K562 (cell line): ENCODE measurements at regions not wholly inside any gene's neighbourhood (a gene's known extent, or its start where the extent isn't known, plus 50 kb on each side); places are given as distances from the start of the nearest gene placed in this dataset.

Experiments
- ATAC-seq: fragments of 200-7000 bp; cut with Tn5 transposase; 3 replicates; pipeline ENCODE4 v1.9.1; 2020; ENCODE audit warnings: moderate library complexity
- BruUV-seq: library from RNA; stranded (reverse); fragments of 400-500 nt; replicated peaks from 2 replicates; lab custom pipeline; 2021; lab: Mats Ljungman, UMichigan
- CTCF ChIA-PET: fragments of 300-600 bp; formaldehyde crosslinking; extraction: SDS; loops from one replicate; lab custom pipeline; 2021; ENCODE audit warnings: low intra/inter-chr PET ratio; lab: Yijun Ruan, JAX
- POLR2A ChIA-PET: fragments of 300-600, 350-650 bp; sonication (Branson Sonifier 250); formaldehyde crosslinking; extraction: SDS; loops from one replicate; lab custom pipeline; 2021; ENCODE audit warnings: antibody characterized with exemption, inconsistent platforms; lab: Yijun Ruan, JAX
- DNase-seq, 4 experiments: peaks; one replicate each; pipeline versions ENCODE4 v3.0.0 to v3.0.0-alpha.2; 2011 to 2018; ENCODE audit warnings: low spot score in 3 of 4, mixed read lengths in 3 of 4; ENCODE audit errors: extremely low read depth in 1 of 4
- FAIRE-seq: peaks from 2 replicates; lab custom pipeline; 2011; peaks lifted over from hg19 to GRCh38; lab: Jason Lieb, UNC
- H2AFZ ChIP-seq: 2 replicates; pipeline ENCODE4 v1.6.0; 2011; ENCODE audit warnings: low read depth, low read length, control low read depth, inconsistent platforms
- H3K27ac ChIP-seq: fragments of 200-600 bp; 3 replicates; pipeline ENCODE4 v1.8.0; 2011; ENCODE audit warnings: low read depth, mild to moderate bottlenecking, control low read depth, inconsistent platforms, low read length, moderate library complexity, mixed read lengths; ENCODE audit errors: extremely low read depth
- H3K27me3 ChIP-seq, 2 experiments: fragments of 300-600 bp in 1 of 2; 2 replicates in 1 of 2; 3 replicates in 1 of 2; pipeline versions ENCODE4 v1.6.0 to v1.8.0; 2011; ENCODE audit warnings: inconsistent platforms in 2 of 2, low read length in 2 of 2, mild to moderate bottlenecking in 1 of 2, mixed read lengths in 1 of 2, moderate library complexity in 1 of 2; ENCODE audit not compliant: control insufficient read depth in 2 of 2, insufficient read depth in 2 of 2
- H3K36me3 ChIP-seq: fragments of 300-600 bp; 3 replicates; pipeline ENCODE4 v1.8.0; 2011; ENCODE audit warnings: mild to moderate bottlenecking, low read length, inconsistent platforms; ENCODE audit not compliant: control insufficient read depth, insufficient read depth
- H3K4me1 ChIP-seq, 2 experiments: fragments of 200-600 bp in 1 of 2; replicated peaks in 1 of 2; 2 replicates in 1 of 2; 3 replicates in 1 of 2; pipeline versions ENCODE4 v1.5.1 to v1.8.0; 2011; ENCODE audit warnings: inconsistent platforms in 2 of 2, low read length in 2 of 2, mild to moderate bottlenecking in 1 of 2, mixed read lengths in 1 of 2, moderate library complexity in 1 of 2; ENCODE audit not compliant: control insufficient read depth in 2 of 2, insufficient read depth in 2 of 2
- H3K4me2 ChIP-seq: 2 replicates; pipeline ENCODE4 v1.6.1; 2011; ENCODE audit warnings: low read length, control low read depth, inconsistent platforms, mixed read lengths; ENCODE audit not compliant: insufficient read depth
- H3K4me3 ChIP-seq: fragments of 200-600 bp; sonication (generic), shearing (Covaris generic); 2 replicates; pipeline ENCODE4 v1.5.1; 2016; ENCODE audit warnings: control low read depth, inconsistent platforms
- H3K79me2 ChIP-seq: fragments of 200-600 bp; 3 replicates; pipeline ENCODE4 v1.8.0; 2011; ENCODE audit warnings: low read length, inconsistent platforms; ENCODE audit not compliant: control insufficient read depth, insufficient read depth
- H3K9ac ChIP-seq, 2 experiments: 2 replicates each; pipeline versions ENCODE4 v1.6.0 to v1.6.1; 2011; ENCODE audit warnings: low read depth in 2 of 2, low read length in 2 of 2, control low read depth in 1 of 2, inconsistent platforms in 1 of 2, mild to moderate bottlenecking in 1 of 2, mixed read lengths in 1 of 2; ENCODE audit not compliant: insufficient read depth in 1 of 2
- H3K9me1 ChIP-seq: one replicate; pipeline ENCODE4 v1.6.0; 2011; ENCODE audit warnings: inconsistent platforms, mild to moderate bottlenecking, low read length, moderate library complexity; ENCODE audit not compliant: control insufficient read depth, insufficient read depth
- H3K9me3 ChIP-seq: replicated peaks from 2 replicates; pipeline ENCODE4 v1.5.1; 2011; ENCODE audit warnings: low read depth, low read length, inconsistent platforms; ENCODE audit not compliant: control insufficient read depth, insufficient read depth
- H4K20me1 ChIP-seq: replicated peaks from 2 replicates; pipeline ENCODE4 v1.6.1; 2011; ENCODE audit warnings: low read length, inconsistent platforms, mixed read lengths; ENCODE audit not compliant: control insufficient read depth, insufficient read depth
- MTA3 ChIP-seq: fragments of 450-650 bp; formaldehyde crosslinking; IDR thresholded peaks from 2 replicates; pipeline ENCODE4 v1.6.1; 2017; ENCODE audit warnings: mild to moderate bottlenecking, borderline replicate concordance
- PHB2 ChIP-seq: fragments of 450-650 bp; IDR thresholded peaks from 2 replicates; pipeline ENCODE4 v1.6.1; 2017; ENCODE audit warnings: low read depth
- RBM34 ChIP-seq: fragments of 200-400 bp; formaldehyde crosslinking; IDR thresholded peaks from 2 replicates; pipeline ENCODE4 v1.6.1; 2018; ENCODE audit warnings: low read length, borderline replicate concordance; ENCODE audit not compliant: insufficient read depth
- SMC3 ChIP-seq: conservative IDR thresholded peaks from 2 replicates; pipeline ENCODE4 v1.6.1; 2011; ENCODE audit warnings: low read depth, low read length, improper control_type of control experiment; ENCODE audit not compliant: insufficient read depth
- ZNF274 ChIP-seq: IDR thresholded peaks from 2 replicates; pipeline ENCODE4 v1.6.1; 2011; ENCODE audit warnings: low read depth, mild to moderate bottlenecking, low read length, moderate library complexity, borderline replicate concordance
- ZNF282 ChIP-seq: sonication (generic); formaldehyde crosslinking; IDR thresholded peaks from 2 replicates; pipeline ENCODE4 v1.8.1; 2023; ENCODE audit warnings: missing genetic modification reagents
- WGBS: fragments of 100-300 bp; shearing (Covaris generic); methylation state at CpG from one replicate; pipeline ENCODE4 v1.1.6; 2016; ENCODE audit warnings: low coverage, mixed read lengths; ENCODE audit not compliant: insufficient coverage; ENCODE audit errors: missing lambda C conversion rate; 5-methylcytosine and 5-hydroxymethylcytosine counted together
- in situ Hi-C: fragments of 300-500 bp; cut with MboI; formaldehyde crosslinking; loops from 4 replicates; pipeline ENCODE4 v1.15.0; 2018; ENCODE audit warnings: inconsistent platforms, mixed read lengths
- intact Hi-C: fragments of 100-400 bp; cut with micrococcal nuclease; formaldehyde crosslinking; loops from 2 replicates; pipeline ENCODE4 v1.14.2; 2022
- TF ChIP-seq, protein P1 (sequence below): fragments of 450-650 bp; IDR thresholded peaks from 2 replicates; pipeline ENCODE4 v1.6.1; 2016

DNA sequence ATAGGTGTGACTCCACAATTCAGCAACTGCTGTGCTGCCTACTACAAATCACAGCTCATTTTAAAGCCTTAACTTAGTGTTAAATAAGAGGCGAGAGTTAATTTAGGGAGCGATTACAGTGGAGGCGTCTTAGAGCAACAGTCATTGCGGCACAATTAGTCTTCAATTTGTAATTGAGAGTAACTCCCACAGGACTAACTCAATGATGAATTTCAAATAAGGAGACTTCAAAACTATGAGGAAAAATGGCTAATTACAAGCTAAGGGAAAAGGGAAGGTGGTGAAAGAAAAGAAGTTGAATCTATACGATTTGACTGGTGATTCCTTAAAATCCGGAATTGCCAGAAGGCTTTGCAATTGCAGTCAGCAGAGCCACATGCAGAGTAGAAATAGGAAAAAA is 63.7 kb upstream of the FOXB1 start:
- no peak for FAIRE-seq
- POLR2A ChIA-PET, result interaction anchor here (0.7 kb wide), 1 partner anchor 11 kb away, joined by 6 read pairs; no protein-coding TSS in a partner anchor
- TF ChIP-seq RBM34 (no peak), ZNF274 (no peak), PHB2 (no peak), SMC3 (no peak), ZNF282 (CRISPR knock-in tag) (no peak), MTA3 (no peak)
- TF ChIP-seq, protein P1, sequence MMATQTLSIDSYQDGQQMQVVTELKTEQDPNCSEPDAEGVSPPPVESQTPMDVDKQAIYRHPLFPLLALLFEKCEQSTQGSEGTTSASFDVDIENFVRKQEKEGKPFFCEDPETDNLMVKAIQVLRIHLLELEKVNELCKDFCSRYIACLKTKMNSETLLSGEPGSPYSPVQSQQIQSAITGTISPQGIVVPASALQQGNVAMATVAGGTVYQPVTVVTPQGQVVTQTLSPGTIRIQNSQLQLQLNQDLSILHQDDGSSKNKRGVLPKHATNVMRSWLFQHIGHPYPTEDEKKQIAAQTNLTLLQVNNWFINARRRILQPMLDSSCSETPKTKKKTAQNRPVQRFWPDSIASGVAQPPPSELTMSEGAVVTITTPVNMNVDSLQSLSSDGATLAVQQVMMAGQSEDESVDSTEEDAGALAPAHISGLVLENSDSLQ, result no peak
- TF ChIP-seq, all 486 proteins: peak for 0
- peaks cover 8 to 22% of the 10 kb centered on the region in 2 experiments; a peak in 3 of 5 replicates for H3K27me3 ChIP-seq
- H3K9ac ChIP-seq, result no peak overlapping the region
- no peaks in the 10 kb centered on the region for H3K9me3 ChIP-seq
- no peaks in the 10 kb centered on the region for H3K79me2 ChIP-seq
- no peak overlapping the region for H2AFZ ChIP-seq
- no peak overlapping the region for H3K4me3 ChIP-seq
- DNase-seq (no peak), ATAC-seq (no peak)
- CTCF ChIA-PET, result no interaction called here
- intact Hi-C loops (no loop called here), in situ Hi-C loops (no loop called here)
- no peaks in the 10 kb centered on the region for H4K20me1 ChIP-seq
- 1% methylated on average over 6 of the region's 6 CpGs for WGBS
- H3K4me1 ChIP-seq, result no peaks in the 10 kb centered on the region
- no peaks in the 10 kb centered on the region for H3K9me1 ChIP-seq
- H3K36me3 ChIP-seq, result no peaks in the 10 kb centered on the region
- no peak overlapping the region for H3K4me2 ChIP-seq
- H3K27ac ChIP-seq, result no peak overlapping the region
- no TSS peak for BruUV-seq
